Suppressor macrophage treated with lipopolysaccharide for 4 hours (primary cell): ENCODE measurements at regions not wholly inside any gene's neighbourhood (a gene's known extent, or its start where the extent isn't known, plus 50 kb on each side); places are given as distances from the start of the nearest gene placed in this dataset.
"Not testable (repeated sequence)": the region's sequence is repeated elsewhere in the genome, so short reads cannot be mapped to it uniquely, and the experiment has no call there.

Source experiments
- DNase-seq: peaks from one replicate; pipeline ENCODE4 v3.0.0-alpha.2; 2020

- DNase-seq: no peak
Observed at GRCh38 chr11:38543311-38543710, 1945.3 kb upstream of the RAG2 start.

GRCh38 chr11:38538866-38539680 lies 1941.0 kb upstream of the RAG2 start:
- no peak for DNase-seq

- no peak for DNase-seq
Observed at GRCh38 chr11:38530226-38530625, 1932.2 kb upstream of the RAG2 start.

GRCh38 chr11:38524945-38525344 lies 1926.9 kb upstream of the RAG2 start:
- no peak for DNase-seq

GRCh38 chr11:38517991-38518390 lies 1920.0 kb upstream of the RAG2 start:
- no peak for DNase-seq

- DNase-seq: not testable (repeated sequence)
Observed at GRCh38 chr11:38512830-38513229, 1914.8 kb upstream of the RAG2 start.

- no peak for DNase-seq
Observed at GRCh38 chr11:38510041-38510440, 1912.0 kb upstream of the RAG2 start.

GRCh38 chr11:38503876-38504275 lies 1905.8 kb upstream of the RAG2 start:
- DNase-seq: no peak

- no peak for DNase-seq
Observed at GRCh38 chr11:38498721-38499120, 1900.7 kb upstream of the RAG2 start.

GRCh38 chr11:38491986-38492385 lies 1894.0 kb upstream of the RAG2 start:
- no peak for DNase-seq

GRCh38 chr11:38481391-38481790 lies 1883.4 kb upstream of the RAG2 start:
- no peak for DNase-seq

GRCh38 chr11:38476808-38477575 lies 1879.0 kb upstream of the RAG2 start:
- no peak for DNase-seq

- DNase-seq: no peak
Observed at GRCh38 chr11:38461751-38462150, 1863.7 kb upstream of the RAG2 start.

GRCh38 chr11:38460896-38461295 lies 1862.9 kb upstream of the RAG2 start:
- DNase-seq: no peak

GRCh38 chr11:38460429-38460828 lies 1862.4 kb upstream of the RAG2 start:
- DNase-seq: no peak

- no peak for DNase-seq
Observed at GRCh38 chr11:38456371-38456770, 1858.3 kb upstream of the RAG2 start.

- DNase-seq: no peak
Observed at GRCh38 chr11:38448284-38448683, 1850.2 kb upstream of the RAG2 start.

- no peak for DNase-seq
Observed at GRCh38 chr11:38446336-38446735, 1848.3 kb upstream of the RAG2 start.

GRCh38 chr11:38438091-38438490 lies 1840.1 kb upstream of the RAG2 start:
- no peak for DNase-seq

GRCh38 chr11:38425578-38425977 lies 1827.5 kb upstream of the RAG2 start:
- no peak for DNase-seq

GRCh38 chr11:38423042-38423441 lies 1825.0 kb upstream of the RAG2 start:
- DNase-seq: no peak

GRCh38 chr11:38416141-38416540 lies 1818.1 kb upstream of the RAG2 start:
- DNase-seq: no peak

GRCh38 chr11:38411149-38411548 lies 1813.1 kb upstream of the RAG2 start:
- DNase-seq: no peak

- no peak for DNase-seq
Observed at GRCh38 chr11:38402063-38402462, 1804.0 kb upstream of the RAG2 start.
